Fibroblast of the aortic adventitia (primary cell): ENCODE measurements at regions not wholly inside any gene's neighbourhood (a gene's known extent, or its start where the extent isn't known, plus 50 kb on each side); places are given as distances from the start of the nearest gene placed in this dataset.

Experiments
- DNase-seq: peaks from one replicate; pipeline ENCODE4 v3.0.0-alpha.2; 2010; ENCODE audit warnings: low read depth
- H3K4me3 ChIP-seq: 2 replicates; pipeline ENCODE4 v1.5.1; 2011; ENCODE audit warnings: low read depth, mild to moderate bottlenecking, control low read depth, low read length, moderate library complexity
- TF ChIP-seq, protein P1 (sequence below): IDR thresholded peaks from 2 replicates; pipeline ENCODE4 v1.5.1; 2011; ENCODE audit warnings: mild to moderate bottlenecking, low read length, control low read depth, inconsistent platforms; ENCODE audit not compliant: insufficient read depth

DNA sequence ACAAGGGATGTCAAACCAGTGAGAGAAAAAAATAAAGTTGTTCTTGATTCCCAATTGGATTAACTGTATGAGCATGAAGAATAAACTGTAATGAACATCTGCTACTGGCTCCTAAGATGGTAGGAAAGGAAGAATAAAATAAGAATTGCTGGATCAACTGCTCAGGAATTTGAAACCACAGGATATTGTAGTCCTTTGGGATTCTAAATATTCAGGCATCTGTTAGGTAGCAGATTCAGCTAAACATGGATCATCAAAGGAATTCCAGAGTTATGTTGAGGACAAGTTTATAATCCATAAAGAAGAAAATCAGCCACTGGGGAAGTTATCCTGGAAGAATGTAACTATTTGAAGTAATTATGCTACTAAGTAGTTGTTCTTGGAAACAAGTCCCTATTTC is 65.8 kb downstream of the ISL1 start:
- TF ChIP-seq, protein P1, sequence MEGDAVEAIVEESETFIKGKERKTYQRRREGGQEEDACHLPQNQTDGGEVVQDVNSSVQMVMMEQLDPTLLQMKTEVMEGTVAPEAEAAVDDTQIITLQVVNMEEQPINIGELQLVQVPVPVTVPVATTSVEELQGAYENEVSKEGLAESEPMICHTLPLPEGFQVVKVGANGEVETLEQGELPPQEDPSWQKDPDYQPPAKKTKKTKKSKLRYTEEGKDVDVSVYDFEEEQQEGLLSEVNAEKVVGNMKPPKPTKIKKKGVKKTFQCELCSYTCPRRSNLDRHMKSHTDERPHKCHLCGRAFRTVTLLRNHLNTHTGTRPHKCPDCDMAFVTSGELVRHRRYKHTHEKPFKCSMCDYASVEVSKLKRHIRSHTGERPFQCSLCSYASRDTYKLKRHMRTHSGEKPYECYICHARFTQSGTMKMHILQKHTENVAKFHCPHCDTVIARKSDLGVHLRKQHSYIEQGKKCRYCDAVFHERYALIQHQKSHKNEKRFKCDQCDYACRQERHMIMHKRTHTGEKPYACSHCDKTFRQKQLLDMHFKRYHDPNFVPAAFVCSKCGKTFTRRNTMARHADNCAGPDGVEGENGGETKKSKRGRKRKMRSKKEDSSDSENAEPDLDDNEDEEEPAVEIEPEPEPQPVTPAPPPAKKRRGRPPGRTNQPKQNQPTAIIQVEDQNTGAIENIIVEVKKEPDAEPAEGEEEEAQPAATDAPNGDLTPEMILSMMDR: no peak
- DNase-seq: no peak
- no peak overlapping the region for H3K4me3 ChIP-seq

DNA sequence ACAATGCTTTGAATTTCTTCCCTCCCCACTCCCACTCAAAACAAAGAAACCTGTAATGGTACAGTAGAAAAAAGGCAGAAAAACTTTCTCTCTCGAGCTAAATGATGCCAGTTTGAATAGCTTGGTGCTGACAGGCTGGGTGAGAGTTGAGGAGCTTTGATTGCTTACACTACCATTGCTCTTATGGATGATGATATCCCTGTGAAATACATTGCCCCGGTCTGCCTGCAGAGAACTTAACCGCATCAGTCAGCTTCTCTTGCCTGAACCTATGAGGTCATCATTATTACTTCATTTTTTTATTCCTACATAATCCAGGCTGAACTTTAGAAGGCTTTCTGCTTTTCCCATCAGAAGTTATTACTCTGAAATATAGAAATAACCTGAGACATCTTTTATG is 69.3 kb downstream of the ISL1 start:
- no peak overlapping the region for H3K4me3 ChIP-seq
- TF ChIP-seq, protein P1: no peak
- no peak for DNase-seq

DNA sequence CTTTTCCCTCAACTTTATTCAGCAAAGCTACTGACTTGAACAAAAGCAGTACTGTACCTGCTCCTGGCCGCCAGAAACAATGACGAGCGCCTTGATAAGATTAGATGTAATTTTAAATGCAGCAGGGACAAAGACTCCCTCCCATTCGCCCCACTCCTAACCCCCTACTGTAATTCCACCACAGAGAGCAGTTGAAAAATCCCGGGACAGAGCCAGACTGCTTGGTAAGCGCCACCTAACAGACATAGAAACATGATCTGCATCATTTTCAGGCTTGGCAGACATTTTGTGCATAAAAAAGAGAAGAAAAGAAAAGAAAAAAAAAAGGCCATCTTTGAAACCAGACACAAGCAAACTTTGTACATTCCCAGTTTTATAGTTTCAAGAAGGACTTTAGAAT is 81.9 kb downstream of the ISL1 start:
- TF ChIP-seq, protein P1: no peak
- H3K4me3 ChIP-seq: no peak overlapping the region
- no peak for DNase-seq

DNA sequence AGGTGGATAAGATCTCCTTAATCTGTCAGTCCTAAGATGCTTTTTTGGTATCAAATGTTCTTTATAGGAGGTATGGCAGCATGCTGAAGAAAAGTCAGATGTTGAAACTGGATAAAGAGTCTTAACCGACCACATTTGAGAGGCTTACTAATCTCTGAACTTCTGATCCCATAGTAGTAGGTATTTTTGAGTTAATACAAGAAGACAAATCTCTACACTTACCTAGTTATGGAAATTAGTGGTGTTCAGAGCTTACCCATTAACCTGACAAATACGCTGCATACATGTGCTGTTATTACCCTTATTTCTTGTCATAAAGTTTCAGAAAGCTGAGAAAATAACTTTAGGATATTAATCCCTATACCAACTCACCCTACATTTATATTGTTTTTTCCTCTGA is 83.0 kb downstream of the ISL1 start:
- TF ChIP-seq, protein P1: no peak
- no peak overlapping the region for H3K4me3 ChIP-seq
- no peak for DNase-seq

DNA sequence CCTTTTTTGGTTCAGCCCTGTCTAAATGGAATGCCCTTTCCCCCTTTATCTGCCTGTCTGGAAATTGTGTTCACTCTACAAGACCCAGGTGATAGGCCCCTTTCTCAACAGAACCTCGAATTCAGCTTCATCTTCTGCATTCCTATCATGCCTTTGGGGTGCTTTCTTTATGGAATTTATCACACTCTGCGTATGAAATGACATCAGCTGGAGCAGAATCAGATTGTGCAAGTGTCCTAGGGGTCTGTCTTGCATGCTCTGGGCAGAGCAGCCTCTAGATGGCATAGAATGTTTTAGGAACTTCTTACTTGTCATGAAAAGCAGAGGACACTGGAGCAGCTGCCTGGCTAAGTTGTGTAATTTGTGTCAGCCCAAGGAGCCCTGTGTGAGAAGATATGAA is 84.9 kb downstream of the ISL1 start:
- no peak overlapping the region for H3K4me3 ChIP-seq
- TF ChIP-seq, protein P1: no peak
- peak; percentile 9 for DNase-seq

DNA sequence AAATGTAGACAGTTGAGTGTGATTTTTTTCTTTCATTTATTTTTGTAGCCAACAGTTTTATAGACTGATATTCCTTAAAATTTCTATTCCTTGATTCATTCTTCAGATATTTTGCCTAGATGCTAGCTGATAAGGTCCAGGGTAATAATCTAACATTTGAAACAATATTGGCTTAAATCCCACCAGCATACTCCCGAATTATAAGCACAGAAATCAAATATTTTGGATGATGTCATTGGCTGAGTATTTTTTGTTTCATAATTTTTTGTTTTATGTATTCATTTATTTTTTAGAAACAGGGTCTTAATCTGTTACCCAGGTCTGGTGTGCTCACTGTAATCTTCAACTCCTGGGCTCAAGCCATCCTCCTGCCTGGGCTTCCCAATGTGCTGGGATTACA is 88.4 kb downstream of the ISL1 start:
- TF ChIP-seq, protein P1: no peak
- no peak overlapping the region for H3K4me3 ChIP-seq
- DNase-seq: peak; percentile 15

DNA sequence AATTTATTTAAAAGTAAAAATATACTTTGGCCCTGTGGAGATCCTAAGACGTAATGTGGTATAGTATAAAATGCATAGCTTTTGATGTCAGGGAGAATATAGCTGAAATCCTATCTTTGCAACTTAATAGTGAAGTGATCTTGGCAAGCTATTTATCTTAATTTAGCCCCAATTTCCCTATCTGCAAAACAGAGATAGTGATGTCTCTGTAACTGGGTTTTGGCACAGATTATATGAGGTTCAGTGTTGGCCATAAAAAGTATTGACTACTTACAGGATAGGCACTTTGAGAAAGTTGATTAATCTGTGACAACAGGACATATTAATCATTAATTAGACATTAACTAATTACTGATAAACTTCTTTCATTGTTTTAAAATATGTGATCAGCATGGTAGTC is 89.2 kb downstream of the ISL1 start:
- DNase-seq: no peak
- TF ChIP-seq, protein P1: no peak
- H3K4me3 ChIP-seq: no peak overlapping the region
